RCC 7860 (cell line): ENCODE measurements at regions not wholly inside any gene's neighbourhood (a gene's known extent, or its start where the extent isn't known, plus 50 kb on each side); places are given as distances from the start of the nearest gene placed in this dataset.

Experiments used
- DNase-seq: peaks from one replicate; pipeline ENCODE4 v3.0.0-alpha.2; 2015; ENCODE audit warnings: low spot score
- FAIRE-seq: peaks from 2 replicates; lab custom pipeline; 2012; peaks lifted over from hg19 to GRCh38; lab: Jason Lieb, UNC

- FAIRE-seq (no peak), DNase-seq (no peak)
Observed at GRCh38 chr1:201589186-201589585, 50.3 kb downstream of the NAV1 start.

- no peak for FAIRE-seq
- DNase-seq, result no peak
Observed at GRCh38 chr1:201590474-201590873, 51.5 kb downstream of the NAV1 start.

- DNase-seq (no peak), FAIRE-seq (no peak)
Observed at GRCh38 chr1:201591348-201591747, 52.4 kb downstream of the NAV1 start.

GRCh38 chr1:201591981-201592380 is 53.1 kb downstream of the NAV1 start:
- no peak for FAIRE-seq
- DNase-seq, result no peak

- DNase-seq (peak; percentile 42), FAIRE-seq (no peak)
Observed at GRCh38 chr1:201593200-201593921, 54.4 kb downstream of the NAV1 start.

- DNase-seq (no peak), FAIRE-seq (no peak)
Observed at GRCh38 chr1:201594575-201595245, 55.8 kb downstream of the NAV1 start.

GRCh38 chr1:201595381-201595780 is 56.5 kb downstream of the NAV1 start:
- no peak for DNase-seq
- no peak for FAIRE-seq

GRCh38 chr1:201596101-201596868 is 57.4 kb downstream of the NAV1 start:
- no peak for FAIRE-seq
- no peak for DNase-seq

GRCh38 chr1:201597551-201598230 is 58.8 kb downstream of the NAV1 start:
- FAIRE-seq, result no peak
- no peak for DNase-seq

GRCh38 chr1:201598396-201598795 is 59.5 kb downstream of the NAV1 start:
- FAIRE-seq (no peak), DNase-seq (no peak)

GRCh38 chr1:201598973-201599372 is 60.0 kb downstream of the NAV1 start:
- DNase-seq (no peak), FAIRE-seq (no peak)

- DNase-seq (no peak), FAIRE-seq (no peak)
Observed at GRCh38 chr1:201599548-201599947, 60.6 kb downstream of the NAV1 start.

- FAIRE-seq, result peak; percentile 96
- DNase-seq, result peak; percentile 95
Observed at GRCh38 chr1:201602413-201603265, 63.7 kb downstream of the NAV1 start.

- DNase-seq, result peak; percentile 89
- FAIRE-seq, result peak; percentile 89
Observed at GRCh38 chr1:201603613-201604232, 64.8 kb downstream of the NAV1 start.

- FAIRE-seq, result no peak
- no peak for DNase-seq
Observed at GRCh38 chr1:201605385-201606010, 66.6 kb downstream of the NAV1 start.

- no peak for DNase-seq
- no peak for FAIRE-seq
Observed at GRCh38 chr1:201606096-201606495, 67.2 kb downstream of the NAV1 start.

GRCh38 chr1:201606623-201607022 is 67.7 kb downstream of the NAV1 start:
- DNase-seq (no peak), FAIRE-seq (no peak)

- FAIRE-seq, result no peak
Observed at GRCh38 chr1:201608635-201609395, 69.9 kb downstream of the NAV1 start.

More at GRCh38 chr1:201608635-201609395, 69.9 kb downstream of the NAV1 start:
- no peak for DNase-seq
